GM19238 (cell line): ENCODE measurements at regions not wholly inside any gene's neighbourhood (a gene's known extent, or its start where the extent isn't known, plus 50 kb on each side); places are given as distances from the start of the nearest gene placed in this dataset.
"Not testable (repeated sequence)": the region's sequence is repeated elsewhere in the genome, so short reads cannot be mapped to it uniquely, and the experiment has no call there.

Experiments used
- DNase-seq: peaks from one replicate; pipeline ENCODE4 v3.0.0; 2011; ENCODE audit warnings: low spot score; ENCODE audit not compliant: insufficient read length

GRCh38 chr15:45810201-45810600 lies 175.4 kb downstream of the SQOR start:
- no peak for DNase-seq

DNA sequence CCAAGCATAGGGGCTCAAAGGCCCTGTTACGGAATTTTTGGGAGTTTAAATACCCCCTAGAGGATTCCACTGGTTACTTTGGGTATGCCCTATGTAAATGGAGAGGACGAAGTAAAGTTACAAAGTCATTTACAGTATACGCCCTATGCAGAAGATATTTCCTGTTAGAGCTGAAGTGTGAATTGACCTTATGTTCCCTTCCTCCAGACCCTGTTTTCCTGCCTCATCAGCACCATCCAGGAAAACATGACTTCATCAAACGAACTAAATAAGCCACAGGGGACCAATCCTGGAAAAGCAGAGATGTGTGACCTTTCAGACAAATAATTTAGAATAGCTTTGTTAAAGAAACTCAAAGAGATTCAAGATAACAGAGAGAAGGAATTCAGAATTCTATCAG lies 177.4 kb downstream of the SQOR start:
- DNase-seq: no peak

GRCh38 chr15:45817578-45817977 lies 182.7 kb downstream of the SQOR start:
- not testable (repeated sequence) for DNase-seq

DNA sequence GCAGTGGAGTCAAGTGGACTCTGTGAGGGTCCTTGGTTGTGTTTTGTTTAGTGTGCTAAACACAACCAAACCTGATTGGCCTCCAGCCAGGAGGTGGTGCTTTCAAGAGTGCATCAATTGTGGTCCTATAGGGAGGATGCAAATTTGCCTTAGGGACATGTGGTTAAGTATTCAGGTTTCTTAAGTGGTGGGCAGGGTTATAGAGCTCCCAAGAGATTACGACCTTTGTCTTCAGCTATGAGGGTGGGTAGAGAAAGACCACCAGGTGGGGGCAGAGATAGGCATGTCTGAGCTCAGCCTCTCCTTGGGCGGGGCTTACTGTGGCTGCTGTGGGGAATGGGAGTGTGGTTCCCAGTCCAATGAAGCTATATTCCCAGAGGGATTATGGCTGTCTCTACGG lies 186.6 kb downstream of the SQOR start:
- DNase-seq: no peak

- not testable (repeated sequence) for DNase-seq
Observed at GRCh38 chr15:45822968-45823367, 188.1 kb downstream of the SQOR start.

GRCh38 chr15:45827275-45827674 lies 192.4 kb downstream of the SQOR start:
- DNase-seq: no peak

- no peak for DNase-seq
Observed at GRCh38 chr15:45827766-45828165, 192.9 kb downstream of the SQOR start.

GRCh38 chr15:45829336-45830153 lies 194.7 kb downstream of the SQOR start:
- DNase-seq: no peak

DNA sequence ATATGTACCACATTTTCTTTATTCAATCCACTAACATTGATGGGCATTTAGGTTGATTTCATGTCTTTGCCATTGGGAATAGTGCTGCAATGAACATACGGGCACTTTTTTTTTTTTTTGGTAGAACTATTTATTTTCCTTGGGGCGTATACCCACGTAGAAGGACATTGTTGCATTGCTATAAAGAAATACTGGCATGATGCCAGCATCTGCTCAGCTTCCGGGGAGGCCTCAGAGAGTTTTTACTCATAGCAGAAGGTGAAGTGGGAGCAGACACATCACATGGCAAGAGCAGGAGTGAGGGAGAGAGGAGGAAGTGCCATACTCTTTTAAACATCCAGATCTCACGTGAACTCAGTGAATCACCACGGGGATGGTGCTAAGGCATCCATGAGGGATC lies 197.0 kb downstream of the SQOR start:
- DNase-seq: no peak

DNA sequence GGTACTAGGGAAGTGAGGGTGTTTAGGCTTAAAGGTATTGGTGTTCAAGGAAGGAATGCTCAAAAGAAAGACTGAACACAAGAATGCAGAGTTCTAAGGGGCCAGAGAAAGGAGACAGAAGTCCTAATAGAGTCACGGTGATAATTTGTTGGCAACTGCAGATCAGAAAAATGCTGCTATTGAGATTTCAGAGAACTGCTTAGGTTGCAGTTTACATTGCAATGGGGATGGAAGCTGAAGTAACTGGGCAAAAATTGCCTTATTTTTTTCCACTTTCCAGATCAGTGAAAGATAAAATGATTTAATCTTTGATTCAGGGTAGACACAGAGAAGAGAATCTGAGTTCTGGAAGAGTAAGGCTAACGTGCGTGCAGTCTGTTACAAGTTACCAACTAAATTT lies 199.8 kb downstream of the SQOR start:
- DNase-seq: no peak

DNA sequence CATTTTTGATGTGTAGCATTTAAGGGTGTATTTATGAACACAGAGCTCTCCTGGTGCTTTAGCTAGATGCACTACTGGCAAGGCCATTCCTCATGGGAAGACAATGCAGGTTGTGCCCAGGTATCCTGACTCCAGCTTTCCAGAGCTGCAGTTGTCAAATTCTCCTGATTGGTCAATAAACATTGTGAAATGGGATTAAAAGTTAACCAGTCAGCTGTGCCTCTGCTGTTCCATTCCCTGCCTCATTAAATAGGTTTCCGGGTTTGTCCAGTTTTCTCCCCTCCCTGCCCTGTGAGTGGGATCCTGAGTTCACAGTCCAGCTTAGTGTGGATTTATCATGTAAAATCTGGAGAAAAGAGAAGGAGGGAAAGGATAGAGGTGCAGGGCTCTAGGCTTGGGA lies 207.3 kb downstream of the SQOR start:
- no peak for DNase-seq

GRCh38 chr15:45847645-45848044 lies 212.8 kb downstream of the SQOR start:
- DNase-seq: no peak

GRCh38 chr15:45849136-45849535 lies 214.3 kb downstream of the SQOR start:
- DNase-seq: no peak

GRCh38 chr15:45854455-45855202 lies 219.8 kb downstream of the SQOR start:
- no peak for DNase-seq

- DNase-seq: no peak
Observed at GRCh38 chr15:45855210-45855906, 220.5 kb downstream of the SQOR start.

DNA sequence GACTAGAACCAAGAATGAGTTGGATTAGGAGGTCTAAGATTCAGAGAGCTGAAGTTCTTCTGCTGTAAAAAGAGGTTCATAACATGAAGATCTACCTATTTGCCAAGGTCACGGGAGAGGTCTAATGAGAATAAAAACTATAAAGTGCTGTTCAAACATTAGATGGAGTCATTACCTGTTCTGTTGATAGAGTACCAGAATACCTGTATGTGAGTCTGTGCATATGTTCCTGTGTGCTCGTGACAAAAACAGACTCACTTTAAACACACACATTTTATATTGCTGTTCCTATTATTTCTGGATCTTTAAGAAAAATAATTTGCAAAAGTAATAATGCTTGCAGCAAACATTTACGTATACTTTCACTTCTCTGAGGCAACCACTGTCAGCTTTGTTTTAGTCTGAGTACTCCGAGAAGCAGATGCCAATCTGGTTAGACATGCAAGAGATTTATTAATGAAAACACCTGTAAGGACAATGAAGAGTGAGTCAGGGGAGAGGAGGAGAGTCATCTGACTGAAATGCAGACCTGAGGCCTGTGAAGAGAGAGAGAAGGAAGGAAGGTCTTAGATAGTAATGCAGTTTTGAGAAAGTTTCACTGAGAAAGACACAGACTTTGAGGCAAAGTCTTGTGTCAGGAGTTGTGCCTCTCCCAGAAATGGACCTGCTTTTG lies 221.2 kb downstream of the SQOR start:
- DNase-seq: no peak

DNA sequence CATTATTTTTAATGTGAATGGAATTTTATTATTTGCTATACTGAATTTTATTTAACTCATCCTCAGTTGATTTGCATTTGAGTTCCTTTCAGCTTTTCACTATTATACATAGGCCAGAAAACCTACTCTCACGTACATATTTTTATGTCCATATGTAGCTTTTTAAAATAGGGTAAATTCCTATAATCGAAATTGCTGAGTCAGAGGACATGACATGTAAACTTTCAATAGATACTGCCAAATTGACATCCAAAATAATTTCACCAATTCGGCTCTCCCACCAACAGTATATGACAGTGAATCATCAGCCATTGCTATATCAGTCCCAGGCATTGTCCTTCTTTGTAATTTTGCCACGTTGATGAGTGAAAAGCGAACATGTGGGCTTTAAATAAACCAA lies 222.5 kb downstream of the SQOR start:
- DNase-seq: no peak

- DNase-seq: no peak
Observed at GRCh38 chr15:45858491-45858890, 223.7 kb downstream of the SQOR start.

- no peak for DNase-seq
Observed at GRCh38 chr15:45862034-45862433, 227.2 kb downstream of the SQOR start.

- DNase-seq: no peak
Observed at GRCh38 chr15:45863881-45864580, 229.2 kb downstream of the SQOR start.

DNA sequence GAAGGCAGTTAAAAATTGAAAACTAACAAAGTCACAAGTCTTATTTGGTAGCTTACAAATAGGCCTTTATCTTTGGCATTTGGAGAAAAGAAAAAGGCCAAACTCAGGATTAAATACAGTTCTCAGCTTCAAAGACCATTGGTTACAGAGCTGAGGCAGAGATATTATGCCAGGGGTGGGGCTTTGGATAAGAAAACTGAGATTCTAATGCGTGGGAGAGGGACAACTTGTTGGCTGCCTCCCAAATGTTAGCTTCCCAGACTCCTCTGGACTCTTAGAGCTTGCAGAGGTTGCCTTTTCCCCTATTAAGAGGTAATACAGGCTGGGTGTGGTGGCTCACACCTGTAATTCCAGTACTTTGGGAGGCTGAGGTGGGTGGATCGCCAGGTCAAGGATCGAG lies 231.8 kb downstream of the SQOR start:
- DNase-seq: no peak
